A673 (cell line): ENCODE measurements at regions not wholly inside any gene's neighbourhood (a gene's known extent, or its start where the extent isn't known, plus 50 kb on each side); places are given as distances from the start of the nearest gene placed in this dataset.

Source experiments
- BruUV-seq: library from RNA; stranded (reverse); fragments of 400-500 nt; replicated peaks from 2 replicates; lab custom pipeline; 2021; lab: Mats Ljungman, UMichigan
- CTCF ChIA-PET: fragments of 300-600 bp; sonication (Branson Sonifier 250); formaldehyde crosslinking; loops from one replicate; lab custom pipeline; 2022; ENCODE audit warnings: antibody characterized with exemption; lab: Charles Lee
- POLR2A ChIA-PET: fragments of 300-600 bp; sonication (Branson Sonifier 250); formaldehyde crosslinking; loops from one replicate; lab custom pipeline; 2022; ENCODE audit warnings: antibody characterized with exemption; ENCODE audit not compliant: low non-redundant PET; lab: Charles Lee
- DNase-seq: peaks from one replicate; pipeline ENCODE4 v3.0.0-alpha.2; 2015; ENCODE audit warnings: low spot score
- H3K27ac ChIP-seq: fragments of 200-600 bp; sonication (generic); 2 replicates; pipeline ENCODE4 v1.5.1; 2016; ENCODE audit warnings: mixed run types, low read depth, mild to moderate bottlenecking, mixed read lengths, antibody characterized with exemption, low read length; ENCODE audit not compliant: poor library complexity, severe bottlenecking
- H3K27me3 ChIP-seq: fragments of 200-600 bp; sonication (generic); replicated peaks from 2 replicates; pipeline ENCODE4 v1.6.1; 2017; ENCODE audit warnings: mixed run types, low read depth, mild to moderate bottlenecking, mixed read lengths, antibody characterized with exemption, low read length; ENCODE audit not compliant: insufficient read depth, poor library complexity
- H3K36me3 ChIP-seq: fragments of 200-600 bp; sonication (generic); 2 replicates; pipeline ENCODE4 v1.6.1; 2016; ENCODE audit warnings: mixed run types, mild to moderate bottlenecking, mixed read lengths, antibody characterized with exemption, low read length; ENCODE audit not compliant: insufficient read depth, poor library complexity, severe bottlenecking
- H3K4me1 ChIP-seq: fragments of 200-600 bp; sonication (generic); 2 replicates; pipeline ENCODE4 v1.6.1; 2017; ENCODE audit warnings: mixed run types, mild to moderate bottlenecking, mixed read lengths, antibody characterized with exemption, low read length; ENCODE audit not compliant: insufficient read depth, poor library complexity, severe bottlenecking
- H3K4me3 ChIP-seq: fragments of 200-600 bp; sonication (generic); 2 replicates; pipeline ENCODE4 v1.5.1; 2016; ENCODE audit warnings: low read depth, mixed run types, mild to moderate bottlenecking, mixed read lengths, low read length; ENCODE audit not compliant: poor library complexity, severe bottlenecking
- H3K9me3 ChIP-seq: fragments of 200-600 bp; sonication (generic); 2 replicates; pipeline ENCODE4 v1.6.1; 2016; ENCODE audit warnings: mixed run types, low read depth, mild to moderate bottlenecking, mixed read lengths, antibody characterized with exemption, low read length; ENCODE audit not compliant: poor library complexity, severe bottlenecking
- CTCF ChIP-seq: fragments of 300-800, 200-600 bp; sonication (generic); conservative IDR thresholded peaks from 2 replicates; pipeline ENCODE4 v1.5.1; 2017; ENCODE audit warnings: low read depth, mild to moderate bottlenecking, antibody characterized with exemption, low read length, moderate library complexity, mixed read lengths
- EZH2 ChIP-seq: fragments of 200-600 bp; sonication (generic); IDR thresholded peaks from 2 replicates; pipeline ENCODE4 v1.6.1; 2017; ENCODE audit warnings: borderline replicate concordance, low read depth, mild to moderate bottlenecking, mixed read lengths, antibody characterized with exemption, low read length; ENCODE audit not compliant: poor library complexity, severe bottlenecking
- intact Hi-C: fragments of 100-400 bp; cut with micrococcal nuclease; formaldehyde crosslinking; loops from one replicate; pipeline ENCODE4 v1.10.0; 2022; ENCODE audit not compliant: unreplicated experiment

GRCh38 chr2:150147889-150148683 lies 339.4 kb downstream of the RND3 start:
- H3K27me3 ChIP-seq, result no peaks in the 10 kb centered on the region
- ChIA-PET CTCF (interaction anchor here (0.7 kb wide), 1 partner anchor 321 kb away, joined by 3 read pairs; no protein-coding TSS in a partner anchor), POLR2A (no interaction called here)
- no peaks in the 10 kb centered on the region for H3K4me1 ChIP-seq
- no peaks in the 10 kb centered on the region for H3K36me3 ChIP-seq
- no peak for TF ChIP-seq EZH2
- TF ChIP-seq CTCF, result no peak
- DNase-seq, result no peak
- H3K27ac ChIP-seq, result no peak overlapping the region
- intact Hi-C loops, result no loop called here
- no TSS peak for BruUV-seq
- no peak overlapping the region for H3K4me3 ChIP-seq
- H3K9me3 ChIP-seq, result peaks cover 19% of the 10 kb centered on the region

- no peak for DNase-seq
- H3K4me3 ChIP-seq, result no peak overlapping the region
- ChIA-PET POLR2A (no interaction called here), CTCF (no interaction called here)
- intact Hi-C loops, result no loop called here
- no TSS peak for BruUV-seq
- no peaks in the 10 kb centered on the region for H3K36me3 ChIP-seq
- H3K27ac ChIP-seq, result no peak overlapping the region
- H3K9me3 ChIP-seq, result peaks cover 19% of the 10 kb centered on the region
- H3K27me3 ChIP-seq, result no peaks in the 10 kb centered on the region
- TF ChIP-seq CTCF (no peak), EZH2 (no peak)
- H3K4me1 ChIP-seq, result peaks cover 2% of the 10 kb centered on the region
These were observed 340.6 kb downstream of the RND3 start for GRCh38 chr2:150146879-150147278.

- intact Hi-C loops, result no loop called here
- no TSS peak for BruUV-seq
- DNase-seq, result no peak
- H3K27me3 ChIP-seq, result no peaks in the 10 kb centered on the region
- H3K4me1 ChIP-seq, result peaks cover 15% of the 10 kb centered on the region
- no peak overlapping the region for H3K4me3 ChIP-seq
- POLR2A ChIA-PET, result no interaction called here
- CTCF ChIA-PET, result no interaction called here
- H3K9me3 ChIP-seq, result peaks cover 19% of the 10 kb centered on the region
- no peaks in the 10 kb centered on the region for H3K36me3 ChIP-seq
- TF ChIP-seq EZH2 (no peak), CTCF (no peak)
- H3K27ac ChIP-seq, result no peak overlapping the region
These were observed 342.2 kb downstream of the RND3 start for GRCh38 chr2:150145299-150145692.
